GM21529 (cell line): ENCODE measurements at regions not wholly inside any gene's neighbourhood (a gene's known extent, or its start where the extent isn't known, plus 50 kb on each side); places are given as distances from the start of the nearest gene placed in this dataset.

ENCODE experiments used
- ATAC-seq: cut with Tn5 transposase; IDR thresholded peaks from one replicate; pipeline ENCODE4 v1.9.1; 2021; ENCODE audit not compliant: unreplicated experiment

- no peak for ATAC-seq
Measured at GRCh38 chr11:127381247-127381646, 380.7 kb upstream of the KIRREL3 start.

GRCh38 chr11:127379686-127380085 lies 379.1 kb upstream of the KIRREL3 start:
- no peak for ATAC-seq

- ATAC-seq = no peak
Measured at GRCh38 chr11:127376301-127376700, 375.7 kb upstream of the KIRREL3 start.

- ATAC-seq = no peak
Measured at GRCh38 chr11:127369356-127369755, 368.8 kb upstream of the KIRREL3 start.

- ATAC-seq = no peak
Measured at GRCh38 chr11:127362754-127363308, 362.3 kb upstream of the KIRREL3 start.

- no peak for ATAC-seq
Measured at GRCh38 chr11:127358160-127358559, 357.6 kb upstream of the KIRREL3 start.

- no peak for ATAC-seq
Measured at GRCh38 chr11:127350476-127350875, 349.9 kb upstream of the KIRREL3 start.

GRCh38 chr11:127345819-127346459 lies 345.4 kb upstream of the KIRREL3 start:
- ATAC-seq = no peak

- ATAC-seq = no peak
Measured at GRCh38 chr11:127340438-127340837, 339.9 kb upstream of the KIRREL3 start.

GRCh38 chr11:127339376-127339775 lies 338.8 kb upstream of the KIRREL3 start:
- no peak for ATAC-seq

- ATAC-seq = no peak
Measured at GRCh38 chr11:127338380-127339259, 338.1 kb upstream of the KIRREL3 start.

- no peak for ATAC-seq
Measured at GRCh38 chr11:127334466-127334865, 333.9 kb upstream of the KIRREL3 start.

GRCh38 chr11:127332896-127333295 lies 332.3 kb upstream of the KIRREL3 start:
- ATAC-seq = no peak

- ATAC-seq = no peak
Measured at GRCh38 chr11:127330044-127330443, 329.5 kb upstream of the KIRREL3 start.

- ATAC-seq = no peak
Measured at GRCh38 chr11:127308291-127308690, 307.7 kb upstream of the KIRREL3 start.

- no peak for ATAC-seq
Measured at GRCh38 chr11:127307700-127308099, 307.1 kb upstream of the KIRREL3 start.

- ATAC-seq = no peak
Measured at GRCh38 chr11:127304634-127305033, 304.1 kb upstream of the KIRREL3 start.

- ATAC-seq = no peak
Measured at GRCh38 chr11:127288926-127289325, 288.4 kb upstream of the KIRREL3 start.

GRCh38 chr11:127281534-127281933 lies 281.0 kb upstream of the KIRREL3 start:
- no peak for ATAC-seq

- no peak for ATAC-seq
Measured at GRCh38 chr11:127275774-127276173, 275.2 kb upstream of the KIRREL3 start.

GRCh38 chr11:127274328-127274676 lies 273.7 kb upstream of the KIRREL3 start:
- ATAC-seq = no peak
